ENCODE measurements at regions not wholly inside any gene's neighbourhood (a gene's known extent, or its start where the extent isn't known, plus 50 kb on each side); places are given as distances from the start of the nearest gene placed in this dataset.

GRCh38 chr12:90502070-90502469 is 452.9 kb downstream of the CCER1 start:
- Histone ChIP-seq H3K27ac (ENCODE audit: low read depth, low read length) (no peak overlapping the region), H3K9ac (ENCODE audit: low read length) (no peak overlapping the region), H3K36me3 (ENCODE audit: low read length) (no peaks in the 10 kb centered on the region), H4K20me1 (ENCODE audit: low read depth, low read length) (no peaks in the 10 kb centered on the region), H3F3A (ENCODE audit: insufficient read depth) (no peaks in the 10 kb centered on the region), H2AFZ (ENCODE audit: low read depth, low read length, severe bottlenecking) (no peak overlapping the region), H3K4me2 (ENCODE audit: low read depth, low read length, poor library complexity, severe bottlenecking) (no peak overlapping the region), H3K9me3 (ENCODE audit: insufficient read depth, low read length) (no peaks in the 10 kb centered on the region), H3K9me2 (replicated peaks; ENCODE audit: insufficient read depth, low read length) (no peaks in the 10 kb centered on the region), H3K4me3 (ENCODE audit: insufficient read depth, low read length, poor library complexity, severe bottlenecking) (no peak overlapping the region), H3K79me2 (ENCODE audit: insufficient read depth, low read length) (no peaks in the 10 kb centered on the region), H3K27me3 (ENCODE audit: low read length) (no peaks in the 10 kb centered on the region)
- TF ChIP-seq EZH2phosphoT487 (conservative IDR thresholded peaks at IDR 0.05; ENCODE audit: low read length) (no peak), CTCF (IDR thresholded peaks at IDR 0.05; ENCODE audit: insufficient read depth, low read length, poor library complexity, severe bottlenecking) (no peak)

- Histone ChIP-seq H3K27ac (ENCODE audit: low read depth, low read length) (no peak overlapping the region), H3K9ac (ENCODE audit: low read length) (no peak overlapping the region), H3K36me3 (ENCODE audit: low read length) (no peaks in the 10 kb centered on the region), H3K4me3 (ENCODE audit: insufficient read depth, low read length, poor library complexity, severe bottlenecking) (no peak overlapping the region), H3K79me2 (ENCODE audit: insufficient read depth, low read length) (no peaks in the 10 kb centered on the region), H3K9me2 (replicated peaks; ENCODE audit: insufficient read depth, low read length) (no peaks in the 10 kb centered on the region), H3K27me3 (ENCODE audit: low read length) (no peaks in the 10 kb centered on the region), H3K4me2 (ENCODE audit: low read depth, low read length, poor library complexity, severe bottlenecking) (no peak overlapping the region), H3K9me3 (ENCODE audit: insufficient read depth, low read length) (no peaks in the 10 kb centered on the region), H2AFZ (ENCODE audit: low read depth, low read length, severe bottlenecking) (no peak overlapping the region), H3F3A (ENCODE audit: insufficient read depth) (no peaks in the 10 kb centered on the region), H4K20me1 (ENCODE audit: low read depth, low read length) (no peaks in the 10 kb centered on the region)
- no peak for TF ChIP-seq CTCF (IDR thresholded peaks at IDR 0.05; ENCODE audit: insufficient read depth, low read length, poor library complexity, severe bottlenecking)
- TF ChIP-seq EZH2phosphoT487 (conservative IDR thresholded peaks at IDR 0.05; ENCODE audit: low read length): no peak
These were observed 453.6 kb downstream of the CCER1 start for GRCh38 chr12:90501412-90501811.

GRCh38 chr12:90499795-90500194 is 455.2 kb downstream of the CCER1 start:
- Histone ChIP-seq H3K27me3 (ENCODE audit: low read length) (no peaks in the 10 kb centered on the region), H3K9me3 (ENCODE audit: insufficient read depth, low read length) (no peaks in the 10 kb centered on the region), H3F3A (ENCODE audit: insufficient read depth) (no peaks in the 10 kb centered on the region), H2AFZ (ENCODE audit: low read depth, low read length, severe bottlenecking) (no peak overlapping the region), H3K9me2 (replicated peaks; ENCODE audit: insufficient read depth, low read length) (no peaks in the 10 kb centered on the region), H3K9ac (ENCODE audit: low read length) (no peak overlapping the region), H3K79me2 (ENCODE audit: insufficient read depth, low read length) (no peaks in the 10 kb centered on the region), H3K4me2 (ENCODE audit: low read depth, low read length, poor library complexity, severe bottlenecking) (no peak overlapping the region), H4K20me1 (ENCODE audit: low read depth, low read length) (no peaks in the 10 kb centered on the region), H3K27ac (ENCODE audit: low read depth, low read length) (no peak overlapping the region), H3K36me3 (ENCODE audit: low read length) (no peaks in the 10 kb centered on the region), H3K4me3 (ENCODE audit: insufficient read depth, low read length, poor library complexity, severe bottlenecking) (no peak overlapping the region)
- TF ChIP-seq EZH2phosphoT487 (conservative IDR thresholded peaks at IDR 0.05; ENCODE audit: low read length) (no peak), CTCF (IDR thresholded peaks at IDR 0.05; ENCODE audit: insufficient read depth, low read length, poor library complexity, severe bottlenecking) (no peak)
